Esophagus muscularis mucosa (tissue), 4 donors: ENCODE measurements at regions not wholly inside any gene's neighbourhood (a gene's known extent, or its start where the extent isn't known, plus 50 kb on each side); places are given as distances from the start of the nearest gene placed in this dataset.

Experiments used
- EP300 ChIP-seq: sonication (generic); formaldehyde crosslinking; IDR thresholded peaks from one replicate; pipeline ENCODE4 v1.6.1; 2017; ENCODE audit warnings: antibody characterized with exemption
- POLR2A ChIP-seq: fragments of 450-650 bp; IDR thresholded peaks from one replicate; pipeline ENCODE4 v1.6.1; 2017; ENCODE audit warnings: antibody characterized with exemption, moderate library complexity, mild to moderate bottlenecking, low read depth
- POLR2AphosphoS5 ChIP-seq, 2 donors: sonication (generic); formaldehyde crosslinking; IDR thresholded peaks; one replicate each; pipeline ENCODE4 v1.6.1; 2017; ENCODE audit warnings: antibody characterized with exemption in 2 of 2
- TF ChIP-seq, protein P1 (sequence below), 3 experiments: fragments of 200-600 bp in 2 of 3; fragments of 450-650 bp in 1 of 3; sonication (generic) in 2 of 3; IDR thresholded peaks; one replicate each; pipeline ENCODE4 v1.5.1; 2017 to 2019; ENCODE audit warnings: antibody characterized with exemption in 3 of 3, mild to moderate bottlenecking in 2 of 3, moderate library complexity in 1 of 3

DNA sequence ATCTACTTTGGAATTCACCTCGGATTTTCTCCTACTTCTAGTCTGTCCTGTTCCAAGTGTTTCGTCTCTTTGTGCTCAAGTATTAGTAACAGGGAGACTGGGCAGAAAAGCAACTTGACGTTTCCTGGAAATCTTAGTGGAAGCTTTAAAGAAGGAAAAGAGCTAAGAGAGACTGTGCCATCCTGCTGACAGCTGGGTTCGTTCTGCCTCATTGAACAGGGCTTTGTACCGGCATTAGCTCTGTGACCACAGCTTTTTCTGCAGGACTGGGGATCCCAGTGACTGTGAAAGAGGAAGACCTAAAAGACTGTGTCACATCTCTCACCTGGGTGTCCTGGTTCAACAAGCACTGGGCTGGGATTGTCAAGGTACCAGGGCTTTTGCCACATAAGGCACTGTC lies 70.8 kb upstream of the CDCA7L start:
- TF ChIP-seq, protein P1, sequence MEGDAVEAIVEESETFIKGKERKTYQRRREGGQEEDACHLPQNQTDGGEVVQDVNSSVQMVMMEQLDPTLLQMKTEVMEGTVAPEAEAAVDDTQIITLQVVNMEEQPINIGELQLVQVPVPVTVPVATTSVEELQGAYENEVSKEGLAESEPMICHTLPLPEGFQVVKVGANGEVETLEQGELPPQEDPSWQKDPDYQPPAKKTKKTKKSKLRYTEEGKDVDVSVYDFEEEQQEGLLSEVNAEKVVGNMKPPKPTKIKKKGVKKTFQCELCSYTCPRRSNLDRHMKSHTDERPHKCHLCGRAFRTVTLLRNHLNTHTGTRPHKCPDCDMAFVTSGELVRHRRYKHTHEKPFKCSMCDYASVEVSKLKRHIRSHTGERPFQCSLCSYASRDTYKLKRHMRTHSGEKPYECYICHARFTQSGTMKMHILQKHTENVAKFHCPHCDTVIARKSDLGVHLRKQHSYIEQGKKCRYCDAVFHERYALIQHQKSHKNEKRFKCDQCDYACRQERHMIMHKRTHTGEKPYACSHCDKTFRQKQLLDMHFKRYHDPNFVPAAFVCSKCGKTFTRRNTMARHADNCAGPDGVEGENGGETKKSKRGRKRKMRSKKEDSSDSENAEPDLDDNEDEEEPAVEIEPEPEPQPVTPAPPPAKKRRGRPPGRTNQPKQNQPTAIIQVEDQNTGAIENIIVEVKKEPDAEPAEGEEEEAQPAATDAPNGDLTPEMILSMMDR (IDR thresholded peaks at IDR 0.05) = no peak
- TF ChIP-seq EP300 (no peak), POLR2A (no peak), POLR2AphosphoS5 (IDR thresholded peaks at IDR 0.05) (no peak)
